IPS-NIHi11 (cell line): ENCODE measurements at regions not wholly inside any gene's neighbourhood (a gene's known extent, or its start where the extent isn't known, plus 50 kb on each side); places are given as distances from the start of the nearest gene placed in this dataset.
A peak's percentile ranks its signal among the peaks of the same experiment; 100 is the strongest.

Source experiments
- DNase-seq: peaks from one replicate; pipeline ENCODE4 v3.0.0; 2012; ENCODE audit warnings: mixed read lengths, low spot score

DNA sequence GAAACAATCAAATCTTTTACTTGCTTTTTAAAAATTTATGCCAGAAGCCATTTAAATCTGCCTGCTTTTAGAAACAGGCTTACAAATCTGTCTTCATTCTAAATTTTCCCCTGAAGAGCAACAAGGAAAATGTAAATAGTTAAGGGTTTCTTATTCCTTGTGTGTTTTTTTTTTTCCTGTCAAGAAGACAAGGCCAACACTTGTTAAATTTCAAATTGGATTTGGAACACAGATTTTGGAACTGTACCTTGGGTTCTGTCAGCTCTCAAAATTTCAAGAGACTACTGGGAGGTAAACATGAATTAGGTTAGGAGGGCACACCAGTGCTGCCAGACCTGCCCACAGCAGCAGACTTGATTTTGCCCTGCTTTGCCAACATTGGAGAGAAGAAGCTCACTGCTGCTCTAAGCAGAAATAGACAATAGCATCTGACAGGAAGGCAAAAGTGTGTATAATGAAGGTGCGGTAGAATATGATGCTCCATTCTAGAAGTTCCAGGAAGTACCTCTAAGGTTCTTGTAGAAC is 121.7 kb downstream of the NHLRC3 start:
- DNase-seq = no peak

DNA sequence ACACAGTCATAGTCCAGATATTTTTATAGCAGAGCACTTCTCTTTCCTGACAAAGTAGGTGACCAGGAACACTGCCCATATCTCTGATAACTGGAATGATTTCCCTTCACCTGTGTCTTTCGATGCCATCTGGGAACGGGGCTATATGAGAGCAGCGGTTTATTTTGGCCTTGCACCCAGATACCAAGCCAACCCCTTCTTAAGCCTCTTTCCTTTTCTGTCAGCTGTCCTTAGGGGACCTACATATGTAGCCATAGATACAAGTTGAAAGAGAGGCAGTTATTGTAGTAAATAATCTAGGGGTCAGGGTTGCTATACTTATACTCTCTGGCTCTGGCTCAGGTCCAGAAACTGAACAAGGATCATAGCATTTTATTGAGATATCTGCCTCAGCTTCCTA is 128.8 kb downstream of the NHLRC3 start:
- no peak for DNase-seq

DNA sequence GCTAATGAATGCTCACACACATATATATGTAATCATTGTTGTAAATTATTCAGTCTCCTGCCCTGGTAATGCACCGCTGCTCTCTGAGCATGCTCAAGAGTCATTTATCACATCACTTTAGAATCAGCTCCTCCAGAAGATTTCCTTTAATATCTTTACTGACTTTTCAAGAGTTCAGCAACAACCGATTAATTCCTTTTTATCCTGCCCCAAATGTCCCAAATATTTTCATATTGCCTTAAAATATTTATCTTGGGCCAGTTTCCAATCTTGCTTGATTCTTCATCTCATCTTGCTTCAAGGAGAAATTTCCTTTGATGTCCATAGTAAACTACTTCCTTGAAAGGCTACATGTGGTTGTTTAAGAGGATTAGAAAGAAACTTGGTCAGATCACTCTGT is 132.5 kb downstream of the NHLRC3 start:
- no peak for DNase-seq

DNA sequence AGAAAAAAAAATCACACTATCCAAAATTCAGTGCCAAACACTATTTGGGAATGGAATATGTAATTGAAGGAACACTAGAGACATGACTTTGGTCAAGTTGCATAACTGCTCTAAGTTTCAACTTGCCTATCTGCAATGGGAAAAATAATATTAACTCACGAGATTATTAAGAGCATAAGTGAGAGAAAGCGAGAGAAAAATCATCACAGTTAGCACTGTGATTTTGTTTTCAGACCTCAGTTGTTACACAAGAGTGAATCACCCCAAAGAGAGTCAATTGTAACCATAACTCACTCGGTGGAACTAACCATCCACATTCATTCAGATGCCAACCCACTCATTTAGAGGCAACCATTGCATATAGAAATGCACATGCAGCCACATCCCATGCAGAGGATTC is 147.1 kb downstream of the NHLRC3 start:
- no peak for DNase-seq

DNA sequence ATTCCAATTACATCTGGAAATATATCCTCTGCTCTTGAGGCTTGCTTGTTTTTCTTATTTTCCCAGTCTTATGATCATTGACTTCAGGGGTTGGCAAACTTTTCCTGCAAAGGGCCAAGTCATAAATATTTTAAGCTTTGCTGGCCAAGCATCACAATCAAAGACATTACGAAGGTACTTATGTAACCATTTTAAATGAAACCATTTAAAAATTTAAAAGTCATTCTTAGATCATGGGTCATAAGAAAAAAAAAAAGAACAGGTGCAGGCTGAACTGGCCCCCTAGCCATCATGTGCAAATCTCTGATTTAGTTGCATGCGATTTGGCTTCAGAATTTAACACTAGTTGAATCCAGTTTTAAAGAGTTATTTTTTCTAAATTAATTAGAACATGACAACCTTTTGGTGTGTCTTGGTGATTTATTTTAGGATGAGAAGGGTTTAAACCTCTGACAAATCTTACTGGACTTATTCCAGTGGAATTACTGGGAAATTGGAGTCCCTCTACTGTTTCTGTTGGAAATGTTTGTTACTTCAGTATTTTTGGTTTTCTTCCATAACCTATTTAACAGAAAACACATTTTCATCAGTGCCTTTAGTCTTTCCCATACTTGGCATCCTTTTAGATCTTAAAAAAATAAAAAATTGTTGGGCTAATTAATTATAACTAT is 148.1 kb downstream of the NHLRC3 start:
- no peak for DNase-seq

DNA sequence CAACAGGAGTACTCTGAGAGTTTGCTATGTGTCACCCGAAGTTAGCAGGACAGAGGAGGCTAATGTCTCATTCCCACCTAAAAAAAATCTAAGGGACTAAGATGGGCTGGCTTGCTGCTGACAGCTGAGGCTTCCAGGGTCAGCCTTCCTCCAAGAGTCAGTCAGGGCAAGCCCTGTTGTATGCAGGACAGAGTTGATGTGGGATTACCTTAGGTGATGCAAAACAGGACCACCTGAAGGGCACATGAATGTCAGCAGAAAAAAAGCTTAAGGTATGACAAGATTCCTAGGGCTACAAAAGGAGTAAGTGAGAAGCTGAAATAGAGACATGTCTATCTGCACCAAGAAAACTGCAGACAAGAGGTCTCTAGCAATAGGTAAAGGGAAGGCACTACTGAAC is 151.5 kb downstream of the NHLRC3 start:
- peak; percentile 11 for DNase-seq

DNA sequence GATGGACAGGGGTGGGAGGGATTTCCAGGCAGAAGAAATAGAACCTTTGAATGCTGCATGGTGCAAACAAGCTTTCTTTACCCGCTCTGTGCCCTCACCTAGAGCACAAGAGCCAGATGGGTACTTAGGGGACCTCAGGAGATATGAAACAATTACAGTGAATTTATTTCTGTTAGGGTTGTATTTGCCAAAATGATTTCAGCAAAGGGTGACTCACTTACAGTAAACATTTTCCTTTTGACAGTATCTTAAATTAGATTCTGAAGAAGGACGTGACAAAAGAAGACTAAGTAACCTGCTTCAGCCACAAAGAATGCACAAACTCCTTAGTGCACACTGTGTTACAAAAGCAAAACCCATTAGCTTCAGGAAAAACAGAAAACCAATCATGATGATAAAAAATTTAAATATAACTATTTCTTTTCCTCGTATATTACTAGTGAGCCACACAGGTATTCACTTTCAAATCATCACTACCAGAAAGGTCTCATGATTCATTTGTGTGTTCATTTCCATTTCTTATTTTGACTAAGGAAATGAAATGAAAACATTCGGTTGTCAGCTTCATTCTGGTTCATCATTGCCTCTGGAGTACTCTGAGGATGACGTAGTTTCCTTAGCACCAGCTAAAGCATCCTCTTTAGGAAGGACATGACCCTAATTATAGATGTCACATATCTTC is 158.8 kb downstream of the NHLRC3 start:
- no peak for DNase-seq

DNA sequence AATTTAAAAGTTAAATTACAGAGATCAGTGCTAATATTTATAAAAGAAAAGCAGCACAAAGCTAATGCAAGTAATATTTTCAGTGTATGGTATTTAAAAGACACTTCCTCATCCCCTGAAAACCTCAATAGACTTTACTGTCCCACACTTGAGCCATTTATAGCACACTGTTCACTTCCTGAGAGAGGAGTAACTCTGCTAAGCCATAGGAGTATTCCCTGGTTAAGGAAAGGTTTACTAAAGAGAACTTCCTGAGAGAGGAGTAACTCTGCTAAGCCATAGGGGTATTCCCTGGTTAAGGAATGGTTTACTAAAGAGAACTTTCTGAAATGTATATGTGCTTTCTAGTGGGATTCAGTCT is 159.4 kb downstream of the NHLRC3 start:
- DNase-seq = no peak

DNA sequence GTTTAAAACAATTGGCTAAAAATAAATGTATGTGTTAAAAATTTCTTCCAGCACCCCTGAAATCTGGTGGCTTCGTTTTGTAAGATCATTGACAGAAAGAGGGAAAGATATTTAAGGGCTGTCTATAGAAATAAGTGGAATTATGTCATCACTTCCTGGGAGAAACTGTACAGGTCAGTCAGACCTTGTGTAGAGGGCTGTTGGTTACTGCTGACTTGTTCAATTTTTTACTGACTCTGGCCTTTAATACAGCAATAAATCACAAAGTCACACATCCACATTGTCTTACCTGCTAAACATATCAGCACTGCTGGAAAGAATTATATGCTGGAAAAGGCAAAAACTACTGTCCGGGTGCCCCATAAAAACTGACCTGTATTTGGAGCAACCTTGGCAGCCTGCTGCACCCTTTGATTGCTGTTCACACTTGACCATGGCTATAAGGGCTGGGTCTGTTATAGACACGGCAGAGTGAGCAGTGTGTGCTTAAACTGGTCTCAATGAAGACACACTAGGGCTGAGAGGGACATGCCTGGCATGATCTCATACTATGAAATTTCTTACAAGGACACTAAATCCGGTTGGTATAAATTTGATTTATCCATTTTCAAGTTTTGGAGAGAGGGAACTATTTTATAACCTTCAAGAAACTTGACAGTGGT is 162.1 kb downstream of the NHLRC3 start:
- no peak for DNase-seq

DNA sequence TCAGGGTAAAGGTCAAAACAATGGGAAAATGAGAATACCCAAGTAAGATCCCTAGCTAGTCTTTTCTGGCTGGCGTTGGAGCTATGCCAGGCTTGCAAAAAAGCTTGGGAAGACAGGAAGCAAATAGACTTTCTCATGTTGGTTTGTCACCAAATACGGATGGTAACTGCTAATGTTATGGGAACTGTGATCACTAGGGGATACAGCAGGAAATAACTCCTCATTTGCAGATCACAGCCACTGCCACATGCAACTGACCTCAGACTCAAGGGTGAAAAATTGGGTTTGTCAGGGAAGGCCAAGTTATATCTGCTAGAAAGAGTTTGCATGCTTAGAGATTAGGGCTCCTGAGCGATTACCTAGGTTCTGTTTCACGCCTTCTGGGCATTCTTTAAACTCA is 162.9 kb downstream of the NHLRC3 start:
- no peak for DNase-seq

DNA sequence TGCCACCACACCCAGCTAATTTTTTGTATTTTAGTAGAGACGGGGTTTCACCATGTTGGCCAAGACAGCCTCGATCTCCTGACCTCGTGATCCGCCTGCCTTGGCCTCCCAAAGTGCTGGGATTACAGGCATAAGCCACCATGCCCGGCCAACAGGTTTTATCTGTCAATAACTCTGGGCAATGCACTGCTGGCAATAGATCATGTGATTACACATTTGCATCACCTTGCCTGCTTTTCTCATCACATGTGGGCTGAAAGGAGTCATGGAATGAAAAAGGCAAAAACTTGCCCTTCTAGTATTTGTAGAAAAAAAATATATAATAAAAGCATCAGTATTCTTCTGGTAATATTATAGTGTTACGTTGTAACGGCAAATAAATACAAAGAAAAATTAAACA is 164.5 kb downstream of the NHLRC3 start:
- no peak for DNase-seq

DNA sequence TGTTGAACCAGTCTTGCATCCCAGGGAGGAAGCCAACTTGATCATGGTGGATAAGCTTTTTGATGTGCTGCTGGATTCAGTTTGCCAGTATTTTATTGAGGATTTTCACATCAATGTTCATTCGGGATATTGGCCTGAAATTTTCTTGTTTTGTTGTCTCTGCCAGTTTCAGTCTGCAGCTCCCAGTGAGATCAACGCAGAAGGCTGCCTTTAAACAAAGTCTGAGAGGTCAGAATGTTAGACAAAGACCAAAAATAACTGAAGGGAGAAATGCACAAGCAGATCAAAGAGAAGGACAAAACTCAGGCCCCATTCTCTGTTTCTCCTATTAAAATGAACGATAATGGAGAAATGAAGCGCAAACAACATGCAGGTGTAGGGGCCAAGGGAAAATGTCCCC is 170.4 kb downstream of the NHLRC3 start:
- DNase-seq = no peak

DNA sequence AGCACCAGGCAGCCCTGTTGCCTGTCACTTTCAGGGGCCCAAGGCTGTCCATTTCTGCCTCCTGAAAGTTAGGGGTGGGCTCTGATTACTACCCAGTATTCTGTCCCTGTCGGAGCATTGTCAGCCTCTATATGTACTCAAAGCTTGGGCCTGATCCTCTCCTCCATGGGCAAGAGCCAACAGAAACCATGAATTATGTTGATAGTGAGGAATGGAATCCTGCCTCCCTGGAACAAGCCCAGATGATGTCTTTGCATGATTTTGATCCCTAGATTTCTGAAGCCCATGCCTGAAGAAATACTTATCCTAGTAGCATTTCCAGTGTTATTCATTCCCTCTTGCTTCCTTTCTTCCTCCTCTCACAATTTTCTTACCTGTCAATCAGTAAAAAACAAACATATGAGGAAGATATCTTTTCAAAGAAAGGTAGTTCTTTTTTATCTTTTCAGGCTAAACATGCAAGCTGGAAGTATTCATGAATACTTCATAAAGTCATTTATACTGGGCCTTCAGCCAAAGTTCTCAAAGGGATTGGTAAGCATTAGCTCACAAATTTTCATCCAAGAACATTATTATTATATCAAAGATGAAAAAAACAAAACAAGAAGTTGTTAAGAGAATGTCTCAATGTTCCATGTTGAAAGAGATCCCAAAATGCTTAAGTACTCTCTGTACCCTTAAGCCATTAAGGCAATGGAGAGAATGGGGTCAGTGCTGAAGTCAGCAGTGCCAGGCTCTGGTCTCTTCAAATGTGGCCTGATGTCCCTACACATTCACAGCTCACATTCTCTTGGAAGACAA is 171.7 kb downstream of the NHLRC3 start:
- DNase-seq = no peak

DNA sequence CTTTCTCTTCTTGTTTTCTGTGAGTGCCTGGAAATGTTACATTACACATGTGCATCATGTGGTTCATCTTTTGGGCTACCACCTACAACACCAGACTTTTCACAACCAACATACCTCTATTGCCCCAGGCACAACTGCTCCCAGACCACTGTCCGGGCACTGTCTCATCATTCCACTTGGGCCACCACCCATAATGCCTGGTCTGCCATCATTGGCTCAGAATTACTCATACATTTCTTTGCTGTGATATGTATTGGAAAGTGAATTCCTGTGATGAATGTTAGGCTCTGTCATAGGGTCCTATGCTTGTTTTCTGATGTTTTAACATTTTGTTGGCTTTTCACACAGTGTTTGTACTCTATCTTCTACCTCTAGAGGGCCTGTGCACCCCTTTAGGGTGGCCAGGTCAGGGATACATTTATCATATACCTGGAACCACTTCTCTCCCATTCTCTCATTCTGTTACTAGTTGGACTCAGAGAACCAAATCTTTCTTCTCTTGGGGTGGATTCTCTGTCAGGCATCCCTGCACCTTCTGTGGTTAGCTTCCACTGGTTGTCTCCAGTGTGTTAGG is 172.8 kb downstream of the NHLRC3 start:
- DNase-seq = no peak

DNA sequence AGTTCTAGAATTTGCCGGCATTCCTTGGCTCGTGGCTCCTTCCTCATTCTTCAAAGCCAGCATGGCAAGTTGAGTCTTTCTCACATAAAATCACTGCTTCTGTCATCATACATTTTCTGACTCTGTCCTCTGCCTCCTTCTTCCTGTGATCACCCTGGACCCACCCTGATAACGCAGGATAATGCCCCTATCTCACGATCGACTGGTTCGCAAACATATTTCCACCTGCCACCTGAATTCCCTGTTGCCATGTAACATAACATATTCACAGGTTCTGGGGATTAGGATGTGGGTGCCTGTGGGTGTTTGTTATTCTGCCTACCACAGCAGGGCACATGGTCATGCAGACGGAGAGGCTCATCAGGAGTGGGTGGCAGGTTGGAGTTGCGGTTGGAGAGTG is 177.7 kb downstream of the NHLRC3 start:
- DNase-seq = no peak

DNA sequence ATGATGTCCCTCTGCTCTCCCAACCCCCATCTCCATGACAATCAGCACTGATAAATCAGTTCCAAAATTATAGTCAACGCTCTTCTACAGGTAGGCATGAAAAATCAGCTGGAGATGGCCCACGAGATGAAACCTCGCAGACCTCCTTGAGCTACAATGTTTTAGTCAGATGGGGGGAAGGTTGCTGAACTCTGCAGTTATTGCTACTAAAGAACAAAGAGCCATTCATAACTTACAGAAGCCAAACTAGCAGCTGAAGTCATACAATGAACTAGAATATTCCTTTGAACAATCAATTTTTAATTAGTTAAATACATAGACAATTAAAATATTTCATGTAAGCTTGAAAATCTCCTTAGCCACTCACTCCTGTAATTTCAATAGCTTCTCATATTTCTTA is 179.2 kb downstream of the NHLRC3 start:
- DNase-seq = no peak

DNA sequence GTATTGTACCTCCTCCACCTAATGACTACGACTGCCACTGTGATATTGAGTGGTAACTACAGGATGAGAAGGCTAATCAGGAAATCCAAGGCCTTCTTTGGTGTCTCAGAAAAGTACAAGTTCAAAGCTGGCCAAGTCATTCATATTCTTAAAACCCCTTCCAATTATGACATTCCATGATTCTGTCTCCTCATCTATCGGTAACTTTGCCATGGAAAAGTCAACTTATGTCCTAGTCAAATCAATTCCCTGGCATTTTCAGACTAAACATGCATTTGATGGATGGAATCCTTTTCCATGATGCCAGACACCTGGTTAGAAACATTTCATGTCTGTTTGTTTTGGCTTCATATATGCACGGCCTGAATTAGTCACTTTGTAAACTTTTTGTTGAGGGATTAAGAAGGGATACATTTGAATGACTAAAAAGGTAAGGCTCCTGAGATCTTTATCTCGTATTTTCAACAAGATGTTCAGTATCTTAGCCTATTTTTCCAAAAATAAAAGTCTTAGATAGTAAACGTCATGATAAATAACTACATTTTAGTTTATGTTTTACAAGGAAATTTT is 186.5 kb downstream of the NHLRC3 start:
- no peak for DNase-seq

DNA sequence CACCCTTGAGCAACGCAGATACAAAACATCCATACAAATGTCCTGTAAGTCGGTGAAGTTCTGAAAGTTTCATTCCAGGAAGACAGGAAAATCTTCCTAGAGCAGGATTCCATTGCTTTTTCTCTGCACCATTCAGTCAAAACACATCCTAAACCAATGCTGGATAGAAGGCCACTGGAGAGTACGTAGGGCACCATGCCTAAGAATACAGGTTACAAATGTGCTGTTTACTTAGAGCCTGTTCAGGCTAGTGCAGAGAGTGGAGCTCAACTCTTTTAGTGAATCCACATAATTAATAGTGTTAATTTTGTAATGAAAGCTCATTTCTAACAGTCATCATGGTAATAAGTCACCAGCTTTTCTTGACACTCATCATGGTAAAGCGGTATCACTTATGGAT is 187.6 kb downstream of the NHLRC3 start:
- DNase-seq = no peak

DNA sequence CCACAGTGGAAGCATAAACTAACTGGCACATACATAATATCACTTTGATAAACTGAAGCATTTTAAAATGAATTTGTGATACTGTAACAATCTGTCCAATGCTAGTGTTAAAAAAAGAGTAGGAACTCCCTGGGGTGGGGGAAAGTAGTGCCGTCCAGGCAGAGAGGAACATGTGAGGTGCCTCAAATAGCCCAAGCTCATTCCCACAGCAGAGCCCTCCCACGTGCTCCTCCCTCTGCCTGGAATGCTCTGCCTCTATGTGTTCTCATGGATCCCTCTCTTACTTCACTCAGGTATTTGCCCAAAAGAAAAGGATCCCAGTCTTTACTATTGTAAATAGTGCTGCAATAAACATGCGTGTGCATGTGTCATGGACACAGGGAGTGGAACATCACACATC is 188.1 kb downstream of the NHLRC3 start:
- no peak for DNase-seq

DNA sequence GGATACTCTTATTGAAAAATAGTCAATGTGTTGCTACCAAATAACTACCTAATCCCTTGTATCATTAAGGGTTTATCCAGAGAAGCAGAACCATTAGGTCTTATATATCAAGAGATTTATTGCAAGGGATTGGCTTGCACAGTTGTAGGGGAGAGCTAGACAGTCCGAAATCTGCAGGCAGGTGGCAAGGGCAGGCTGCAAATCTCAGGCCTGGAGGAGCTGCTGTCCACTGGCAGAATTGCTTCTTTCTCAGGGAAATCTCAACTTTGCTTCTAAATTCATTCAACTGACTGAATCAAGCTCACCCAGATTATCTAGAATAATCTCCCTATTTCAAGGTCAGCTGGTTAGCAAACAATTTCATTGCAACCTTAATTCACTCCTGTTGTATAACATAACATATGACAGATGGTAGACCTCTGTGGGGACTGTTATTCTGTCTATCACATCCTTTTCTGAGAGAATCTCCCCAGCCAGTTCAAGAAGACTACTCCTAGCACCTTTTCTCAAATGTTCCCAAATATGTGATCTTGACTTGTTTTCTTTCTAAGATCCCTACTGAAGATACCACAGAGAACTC is 194.2 kb downstream of the NHLRC3 start:
- DNase-seq = no peak

DNA sequence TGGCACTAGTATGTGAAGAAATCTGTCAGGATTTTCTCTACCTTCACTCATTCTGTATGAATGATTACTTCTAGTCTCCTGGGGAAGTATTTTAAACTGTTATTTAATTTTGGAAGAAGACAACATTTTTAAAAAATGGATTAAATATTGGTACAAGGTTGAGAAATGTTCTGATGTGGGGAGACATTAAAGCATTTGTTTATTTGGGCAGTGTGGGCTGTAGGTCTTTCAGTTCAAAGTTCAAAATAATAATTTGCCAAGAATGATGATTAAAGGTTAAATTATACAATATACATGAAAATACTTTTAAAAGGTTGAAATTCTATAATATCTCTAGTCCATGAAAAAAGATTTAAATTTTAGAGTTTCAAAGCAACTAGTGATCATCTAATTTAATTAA is 194.7 kb downstream of the NHLRC3 start:
- DNase-seq = no peak

DNA sequence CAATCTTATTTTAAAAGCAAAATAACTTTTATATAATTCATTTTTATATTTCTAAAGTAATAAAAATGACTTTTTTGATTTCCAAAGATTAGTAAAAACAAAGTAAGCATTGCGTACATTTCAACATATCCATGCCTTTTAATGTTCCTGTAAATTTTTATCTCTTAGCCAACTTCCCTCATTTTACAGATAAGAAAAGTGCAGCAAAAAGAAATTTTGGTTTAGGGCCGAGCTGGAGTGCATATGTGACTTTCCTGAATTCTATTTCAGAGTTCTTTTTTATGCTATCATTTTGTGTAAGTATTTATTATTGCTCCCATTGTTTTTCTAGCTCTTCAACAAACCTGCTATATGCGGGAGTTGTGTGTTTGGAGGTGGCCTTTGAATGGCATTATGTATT is 195.3 kb downstream of the NHLRC3 start:
- no peak for DNase-seq
